ENCODE measurements at regions not wholly inside any gene's neighbourhood (a gene's known extent, or its start where the extent isn't known, plus 50 kb on each side); places are given as distances from the start of the nearest gene placed in this dataset.

DNA sequence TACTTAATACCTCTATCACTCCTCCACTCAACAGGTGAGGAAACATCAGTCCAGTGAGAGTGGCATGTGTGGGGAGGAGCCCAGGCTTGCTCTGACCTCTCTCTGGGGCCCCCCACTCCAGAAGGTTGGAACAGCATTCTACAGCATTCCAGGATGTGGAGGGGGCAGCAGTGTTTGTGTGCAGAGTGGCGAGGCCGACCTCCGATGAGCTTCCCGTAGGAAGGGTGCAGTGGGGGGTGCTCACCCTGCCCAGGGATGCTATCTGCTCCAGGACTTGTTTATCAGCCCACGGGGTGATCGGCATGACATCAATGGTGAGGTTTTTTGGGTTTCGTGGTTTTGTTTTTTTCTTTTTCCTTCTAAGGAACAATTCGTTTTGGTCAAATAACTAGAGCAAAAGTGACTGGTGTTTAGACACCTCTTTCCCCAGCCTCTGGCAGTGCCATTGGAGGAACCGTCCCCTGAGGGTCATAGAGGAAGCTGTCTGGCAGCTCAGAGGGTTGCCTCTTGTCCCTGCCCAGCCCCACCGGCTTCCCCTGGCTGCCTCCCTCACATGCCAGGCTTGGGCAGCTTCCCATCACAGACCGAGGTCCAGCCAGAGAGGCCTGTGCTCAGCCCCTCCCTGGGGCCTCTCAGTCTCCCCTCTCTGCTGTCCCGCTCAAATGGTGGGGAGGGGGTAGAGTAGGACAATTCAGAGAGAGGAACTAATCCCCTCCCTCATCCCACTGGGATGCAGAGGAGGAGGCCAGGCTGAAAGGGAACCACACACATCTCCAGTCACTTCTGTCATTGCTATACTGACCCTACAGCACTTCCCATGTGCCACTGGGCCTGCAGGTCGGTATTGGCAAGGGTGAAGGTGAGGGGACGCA, 96.5 kb downstream of the ZFP36L2 start:
- FAIRE-seq, result no peak
- no peak for DNase-seq (ENCODE audit: low spot score)

DNA sequence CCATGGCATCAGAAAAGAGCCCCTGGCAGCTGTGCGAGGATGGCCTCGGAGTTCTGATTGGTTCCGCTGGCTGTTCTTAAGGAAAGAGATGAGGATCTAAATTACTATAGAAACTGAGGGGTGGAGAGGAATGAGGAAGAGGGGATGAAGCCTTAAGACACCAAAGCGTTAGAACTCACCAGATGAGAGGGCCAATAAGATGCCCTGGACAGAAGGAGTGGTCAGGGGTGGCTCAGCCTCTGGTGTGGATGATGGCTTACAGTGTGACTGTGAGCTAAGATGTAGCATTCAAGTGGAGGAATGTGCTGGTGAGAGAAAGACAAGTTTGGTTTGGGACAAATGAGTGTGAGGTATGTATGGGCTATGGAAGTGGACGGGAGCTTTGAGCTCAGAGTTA, 97.8 kb downstream of the ZFP36L2 start:
- no peak for DNase-seq (ENCODE audit: low spot score)
- FAIRE-seq, result no peak

GRCh38 chr2:43127941-43128558, 98.4 kb downstream of the ZFP36L2 start:
- FAIRE-seq (no peak), DNase-seq (ENCODE audit: low spot score) (no peak)

- FAIRE-seq, result no peak
Measured at GRCh38 chr2:43127208-43127940, 99.0 kb downstream of the ZFP36L2 start.

DNA sequence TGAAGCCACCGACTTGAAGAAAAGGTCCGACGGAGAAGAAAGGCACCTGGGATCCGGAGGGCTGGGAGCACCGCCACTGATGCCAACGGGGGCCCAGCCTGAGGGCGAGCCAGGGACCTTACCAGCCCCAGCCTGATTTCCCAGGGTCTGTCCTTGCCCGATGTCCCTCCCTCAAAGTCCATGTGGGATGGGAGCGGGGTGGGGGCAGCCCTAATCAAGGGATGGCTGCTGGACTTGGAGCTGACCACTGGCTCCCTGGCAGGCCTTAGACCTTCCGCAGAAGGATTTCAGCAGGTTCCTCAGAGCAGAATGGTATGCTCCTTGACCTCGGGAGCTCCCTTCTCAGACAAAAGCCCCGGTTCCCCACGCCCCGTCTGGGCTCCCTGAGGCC, 99.6 kb downstream of the ZFP36L2 start:
- DNase-seq (ENCODE audit: low spot score), result no peak

More at GRCh38 chr2:43127208-43127940, 99.0 kb downstream of the ZFP36L2 start:
- no peak for DNase-seq (ENCODE audit: low spot score)

GRCh38 chr2:43125090-43125998, 101.1 kb downstream of the ZFP36L2 start:
- no peak for FAIRE-seq
- no peak for DNase-seq (ENCODE audit: low spot score)

More for the DNA sequence above, 99.6 kb downstream of the ZFP36L2 start:
- no peak for FAIRE-seq

DNA sequence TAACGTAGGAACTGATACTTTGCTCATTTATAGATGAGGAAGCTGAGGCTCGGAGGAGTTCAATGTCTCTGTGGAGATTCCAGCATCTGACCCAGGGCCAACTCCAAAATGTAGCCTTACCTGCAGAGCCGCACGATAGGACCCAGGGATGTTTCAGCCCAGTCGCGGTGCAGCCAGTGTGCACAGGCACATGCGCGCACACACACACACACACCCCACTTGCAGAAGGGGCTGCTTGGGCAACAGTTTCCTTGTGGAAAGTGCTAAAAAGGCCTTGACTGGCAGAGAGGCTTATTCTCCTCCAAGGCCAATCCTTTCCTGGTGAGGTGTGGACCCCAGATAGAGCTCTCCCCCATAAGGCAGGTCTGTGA, 101.7 kb downstream of the ZFP36L2 start:
- no peak for DNase-seq (ENCODE audit: low spot score)
- no peak for FAIRE-seq

DNA sequence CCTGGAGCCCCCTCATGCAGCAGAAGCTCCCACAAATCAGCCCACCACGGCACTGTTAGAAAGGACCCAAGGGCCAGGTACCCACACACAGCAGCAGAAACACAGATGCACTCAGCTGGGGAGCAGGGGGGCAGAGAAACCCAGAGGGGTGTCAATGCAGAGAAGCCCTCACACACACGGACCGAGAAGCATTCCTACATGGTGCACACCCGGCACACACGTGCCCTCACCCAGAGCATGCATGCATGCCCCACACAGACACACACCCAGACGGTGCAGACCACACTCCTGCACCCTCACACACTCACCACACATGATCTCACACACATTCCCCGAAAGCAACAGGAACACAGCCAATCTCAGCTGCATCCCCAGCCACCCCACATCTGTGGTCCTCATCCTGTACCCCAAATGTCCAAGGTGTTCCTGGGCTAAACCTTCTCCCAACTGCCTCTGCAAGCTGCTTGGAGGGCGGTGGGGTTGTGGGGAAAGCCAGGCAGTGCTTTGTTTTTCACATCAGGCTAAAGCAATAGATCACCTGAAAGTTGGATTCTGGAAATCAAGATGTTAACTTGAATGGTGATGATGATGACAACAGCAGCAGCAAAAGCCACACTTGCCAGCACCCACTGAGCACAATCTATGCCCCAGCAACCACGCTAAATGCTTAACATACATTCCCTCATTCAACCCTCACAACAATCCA, 102.3 kb downstream of the ZFP36L2 start:
- DNase-seq (ENCODE audit: low spot score) (no peak), FAIRE-seq (peak; percentile 77)

DNA sequence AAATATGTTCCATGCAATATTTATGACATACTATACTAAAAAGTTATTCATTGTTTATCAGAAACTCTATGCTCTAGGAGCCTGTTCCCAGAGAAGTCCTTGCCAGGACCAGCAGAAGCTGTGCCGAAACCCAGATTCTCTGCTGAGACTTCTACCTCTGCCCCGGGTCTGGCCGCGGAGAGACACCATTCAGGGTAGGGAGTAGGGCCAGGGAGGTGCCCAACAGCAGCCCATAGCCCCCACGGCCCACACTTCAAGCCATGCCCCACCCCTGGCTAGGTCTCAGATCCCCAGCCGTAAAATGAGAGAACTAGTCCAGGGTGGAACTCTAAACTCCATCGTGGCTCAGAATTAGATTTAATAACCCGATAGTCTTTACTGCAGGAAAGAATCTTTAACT, 102.9 kb downstream of the ZFP36L2 start:
- FAIRE-seq (no peak), DNase-seq (ENCODE audit: low spot score) (no peak)

- FAIRE-seq, result no peak
Measured at GRCh38 chr2:43123028-43123427, 103.4 kb downstream of the ZFP36L2 start.

GRCh38 chr2:43121580-43122314, 104.7 kb downstream of the ZFP36L2 start:
- FAIRE-seq, result no peak
- DNase-seq (ENCODE audit: low spot score), result no peak

More at GRCh38 chr2:43123028-43123427, 103.4 kb downstream of the ZFP36L2 start:
- no peak for DNase-seq (ENCODE audit: low spot score)

- DNase-seq (ENCODE audit: low spot score), result no peak
- no peak for FAIRE-seq
Measured at GRCh38 chr2:43119303-43119702, 107.1 kb downstream of the ZFP36L2 start.

DNA sequence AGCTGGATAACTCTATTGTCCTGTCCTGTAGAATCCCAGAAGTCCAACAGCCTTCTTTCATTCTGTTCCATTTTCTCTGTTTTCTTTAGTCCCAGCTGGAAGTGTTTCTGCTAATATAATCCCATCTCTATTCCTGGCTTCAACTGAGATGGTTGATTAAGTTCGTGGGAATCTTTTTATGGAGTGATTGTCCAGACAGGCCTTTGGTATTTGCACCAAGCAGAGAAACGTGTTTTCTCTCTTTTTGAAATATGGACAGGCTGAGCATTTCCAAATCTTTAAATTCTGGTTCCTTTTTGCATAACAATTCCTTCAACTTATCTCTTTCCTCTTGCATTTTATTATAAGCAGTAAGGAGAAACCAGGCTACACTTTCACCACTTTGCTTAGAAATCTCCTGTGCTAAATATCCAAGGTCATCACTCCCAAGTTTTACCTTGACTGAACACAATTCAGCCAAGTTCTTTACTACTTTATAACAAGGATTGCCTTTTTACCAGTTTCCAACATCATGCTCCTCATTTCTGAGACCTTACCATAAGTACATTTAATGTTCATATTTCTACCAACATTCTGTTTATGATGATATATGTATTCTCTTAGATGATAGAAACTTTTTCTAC, 108.8 kb downstream of the ZFP36L2 start:
- DNase-seq (ENCODE audit: low spot score), result no peak
- no peak for FAIRE-seq

GRCh38 chr2:43116988-43117387, 109.4 kb downstream of the ZFP36L2 start:
- no peak for DNase-seq (ENCODE audit: low spot score)
- FAIRE-seq, result no peak

DNA sequence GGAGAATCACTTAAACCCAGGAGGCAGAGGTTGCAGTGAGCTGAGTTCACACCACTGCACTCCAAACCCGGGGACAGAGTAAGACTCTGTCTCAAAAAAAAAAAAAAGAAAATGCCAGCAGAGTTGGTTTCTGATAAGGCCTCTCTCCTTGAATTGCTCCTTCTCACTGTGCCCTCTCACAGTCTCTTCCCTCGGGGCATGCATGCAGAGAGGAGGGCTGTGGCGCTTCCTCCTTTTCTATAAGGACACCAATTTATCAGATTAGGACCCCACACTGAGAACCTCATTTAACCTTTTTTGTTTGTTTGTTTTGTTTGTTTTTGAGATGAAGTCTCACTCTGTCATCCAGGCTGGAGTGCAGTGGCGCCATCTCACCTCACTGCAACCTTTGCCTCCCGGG, 110.5 kb downstream of the ZFP36L2 start:
- DNase-seq (ENCODE audit: low spot score) (no peak), FAIRE-seq (no peak)

DNA sequence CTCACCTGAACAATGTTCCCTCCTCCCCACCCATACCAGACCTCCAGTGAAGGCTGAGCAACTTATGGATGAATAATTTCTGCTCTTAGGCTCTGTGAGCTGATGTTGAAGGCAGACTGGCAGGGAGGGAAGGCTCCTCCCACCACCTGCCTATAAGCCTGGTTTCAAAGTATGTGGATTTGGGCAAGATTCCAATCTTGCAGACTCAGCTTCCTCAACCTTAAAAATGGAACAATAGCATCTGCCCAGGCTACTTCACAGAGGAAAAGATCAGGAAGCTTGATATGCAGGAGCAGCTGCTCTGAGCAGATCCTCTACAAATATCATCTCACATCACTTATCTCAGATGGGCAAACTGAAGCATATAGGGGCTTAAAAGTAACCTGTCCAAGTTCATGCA, 112.2 kb downstream of the ZFP36L2 start:
- FAIRE-seq, result no peak
- DNase-seq (ENCODE audit: low spot score), result peak; percentile 64

DNA sequence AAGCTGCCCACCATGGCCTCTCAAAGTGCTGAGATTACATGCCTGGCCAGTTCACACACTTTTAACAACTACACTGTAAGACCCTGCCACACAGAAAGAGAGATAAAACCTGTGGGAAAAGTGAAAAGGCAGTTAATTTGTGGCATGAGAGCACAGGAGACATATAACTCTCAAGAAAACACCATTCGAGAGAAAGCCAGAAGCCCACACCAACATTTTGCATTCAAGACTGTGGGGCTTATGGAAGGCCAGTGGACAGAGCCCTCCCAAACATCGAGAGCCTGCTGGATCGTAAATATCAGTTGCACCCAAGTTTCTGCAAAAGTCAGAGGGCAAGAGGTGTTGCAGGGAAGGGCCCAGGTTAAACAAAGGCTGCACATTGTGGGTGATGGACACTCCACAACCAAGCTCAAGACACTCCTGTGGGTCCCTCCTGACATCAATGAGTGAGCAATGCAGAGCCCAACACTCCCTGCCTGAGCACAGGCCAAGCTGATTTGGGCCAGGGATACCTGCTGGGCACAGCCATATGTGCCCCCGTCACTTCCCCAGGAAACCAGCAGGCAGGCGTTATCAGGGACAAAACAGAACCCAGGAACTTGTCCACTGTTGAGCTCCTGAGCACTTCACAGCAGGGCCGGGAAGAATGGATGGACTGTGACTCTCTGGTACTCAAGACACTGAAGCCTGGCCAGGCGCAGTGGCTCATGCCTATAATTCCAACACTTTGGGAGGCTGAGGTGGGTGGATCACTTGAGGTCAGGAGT, 114.4 kb downstream of the ZFP36L2 start:
- FAIRE-seq (no peak), DNase-seq (ENCODE audit: low spot score) (no peak)

DNA sequence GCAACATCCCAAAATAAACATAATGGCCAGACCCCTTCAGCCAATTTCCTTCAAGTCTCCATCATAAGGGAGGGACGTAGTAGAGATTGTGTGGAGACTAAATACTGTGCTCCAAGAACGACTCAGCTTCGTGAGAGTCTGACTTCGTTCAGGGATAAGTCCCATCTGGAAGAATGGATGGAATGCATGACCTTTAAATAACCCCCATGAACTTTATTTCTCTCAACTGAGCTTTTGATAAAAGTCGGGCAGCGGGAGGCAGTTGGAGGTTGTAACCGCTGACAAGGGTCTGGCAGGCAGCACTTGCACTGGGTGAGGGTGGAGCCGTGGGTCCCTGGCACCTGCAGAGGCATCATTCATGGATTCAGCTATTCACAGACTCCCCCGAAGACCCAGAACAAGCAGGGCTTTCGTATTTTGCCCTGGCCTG, 115.9 kb downstream of the ZFP36L2 start:
- FAIRE-seq (no peak), DNase-seq (ENCODE audit: low spot score) (peak; percentile 59)

Data from urothelium cell line (cell line).